Osteocyte (in vitro differentiated cells): ENCODE measurements at regions not wholly inside any gene's neighbourhood (a gene's known extent, or its start where the extent isn't known, plus 50 kb on each side); places are given as distances from the start of the nearest gene placed in this dataset.

ENCODE experiments used
- DNase-seq: peaks from one replicate; pipeline ENCODE4 v3.0.0; 2021; ENCODE audit warnings: mixed read lengths; ENCODE audit not compliant: unreplicated experiment; ENCODE audit errors: extremely low spot score
- H3K27ac Mint-ChIP-seq: one replicate; pipeline ENCODE4 v1.8.0; 2021; ENCODE audit warnings: mild to moderate bottlenecking, mixed read lengths; ENCODE audit not compliant: unreplicated experiment
- H3K27me3 Mint-ChIP-seq: one replicate; pipeline ENCODE4 v1.8.0; 2021; ENCODE audit warnings: mixed read lengths; ENCODE audit not compliant: unreplicated experiment
- H3K36me3 Mint-ChIP-seq: one replicate; pipeline ENCODE4 v1.8.0; 2021; ENCODE audit warnings: mixed read lengths; ENCODE audit not compliant: unreplicated experiment
- H3K4me1 Mint-ChIP-seq: one replicate; pipeline ENCODE4 v1.8.0; 2021; ENCODE audit warnings: mixed read lengths; ENCODE audit not compliant: unreplicated experiment
- H3K4me3 Mint-ChIP-seq: one replicate; pipeline ENCODE4 v1.8.0; 2021; ENCODE audit warnings: mild to moderate bottlenecking, moderate library complexity, mixed read lengths; ENCODE audit not compliant: unreplicated experiment
- H3K9me3 Mint-ChIP-seq: one replicate; pipeline ENCODE4 v1.8.0; 2021; ENCODE audit warnings: mixed read lengths; ENCODE audit not compliant: unreplicated experiment
- CTCF ChIP-seq: fragments of 200-600 bp; sonication (generic); IDR thresholded peaks from 2 replicates; pipeline ENCODE4 v1.5.0; 2021; ENCODE audit warnings: antibody characterized with exemption, mild to moderate bottlenecking, moderate library complexity

DNA sequence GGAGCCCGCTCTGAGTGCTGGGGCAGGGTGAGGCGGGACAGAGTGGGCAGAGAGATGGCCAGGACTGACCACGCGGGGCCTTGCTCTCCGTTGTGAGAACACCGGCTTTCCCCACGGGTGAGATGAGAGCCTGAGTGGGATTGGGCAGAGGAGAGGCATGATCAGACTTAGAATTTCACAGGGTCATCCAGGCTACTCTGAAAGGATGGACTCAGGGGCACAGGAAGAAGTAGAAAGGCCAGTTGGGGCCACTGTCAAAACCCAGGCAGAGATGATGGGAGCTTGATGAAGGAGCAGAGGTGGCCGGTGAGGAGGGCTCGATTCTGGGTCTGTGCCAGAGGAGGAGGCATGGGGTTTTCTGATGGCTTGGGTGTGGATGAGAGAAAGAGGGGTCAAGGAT is 63.8 kb upstream of the NUP50 start:
- Mint-ChIP-seq H3K4me3 (no peak overlapping the region), H3K36me3 (no peaks in the 10 kb centered on the region), H3K9me3 (no peaks in the 10 kb centered on the region), H3K27ac (no peak overlapping the region), H3K4me1 (no peaks in the 10 kb centered on the region), H3K27me3 (peaks cover 40% of the 10 kb centered on the region)
- TF ChIP-seq CTCF = no peak
- DNase-seq = no peak

DNA sequence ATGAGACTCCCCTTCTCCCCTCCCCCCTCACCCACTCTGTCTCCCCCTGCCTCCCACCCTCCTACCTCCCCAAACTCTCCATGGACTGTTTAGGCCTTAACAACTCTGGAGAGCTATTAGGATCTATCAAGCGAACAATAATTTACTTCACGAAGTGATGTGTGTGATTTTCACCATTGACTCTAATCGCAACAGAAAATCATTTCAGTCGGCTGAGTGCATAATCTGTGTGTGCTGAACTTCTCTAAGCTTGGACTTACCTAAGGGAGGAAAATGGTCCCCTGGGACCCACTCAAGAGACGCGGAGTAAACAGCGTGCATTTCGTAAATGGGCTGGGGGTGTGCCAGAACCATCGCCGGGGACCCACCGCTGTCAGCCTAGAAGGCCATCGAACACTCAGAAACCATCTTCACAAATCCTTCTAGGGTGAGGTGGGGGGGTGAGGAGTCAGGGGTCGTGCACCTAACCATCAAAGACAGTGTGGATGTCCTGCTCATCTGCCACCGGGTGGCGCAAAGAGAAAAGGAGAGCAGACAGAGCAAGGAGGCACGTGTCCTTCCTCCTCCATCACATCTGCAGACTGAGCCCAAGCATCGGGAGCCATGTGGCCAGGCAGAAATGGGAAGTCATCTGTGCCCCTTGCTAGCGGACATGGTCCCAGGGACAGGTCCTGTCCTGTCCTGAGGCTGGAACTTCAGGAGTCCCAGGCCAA is 62.1 kb upstream of the NUP50 start:
- Mint-ChIP-seq H3K27ac (no peak overlapping the region), H3K4me1 (no peaks in the 10 kb centered on the region), H3K4me3 (no peak overlapping the region), H3K9me3 (no peaks in the 10 kb centered on the region), H3K27me3 (peaks cover 51% of the 10 kb centered on the region), H3K36me3 (no peaks in the 10 kb centered on the region)
- TF ChIP-seq CTCF = peak; percentile 50
- no peak for DNase-seq

GRCh38 chr22:45102896-45103420 is 60.8 kb upstream of the NUP50 start:
- no peak overlapping the region for H3K4me3 Mint-ChIP-seq
- no peak for TF ChIP-seq CTCF
- no peaks in the 10 kb centered on the region for H3K4me1 Mint-ChIP-seq
- H3K36me3 Mint-ChIP-seq = no peaks in the 10 kb centered on the region
- H3K9me3 Mint-ChIP-seq = no peaks in the 10 kb centered on the region
- no peak overlapping the region for H3K27ac Mint-ChIP-seq
- peaks cover 49% of the 10 kb centered on the region for H3K27me3 Mint-ChIP-seq
- DNase-seq = no peak

DNA sequence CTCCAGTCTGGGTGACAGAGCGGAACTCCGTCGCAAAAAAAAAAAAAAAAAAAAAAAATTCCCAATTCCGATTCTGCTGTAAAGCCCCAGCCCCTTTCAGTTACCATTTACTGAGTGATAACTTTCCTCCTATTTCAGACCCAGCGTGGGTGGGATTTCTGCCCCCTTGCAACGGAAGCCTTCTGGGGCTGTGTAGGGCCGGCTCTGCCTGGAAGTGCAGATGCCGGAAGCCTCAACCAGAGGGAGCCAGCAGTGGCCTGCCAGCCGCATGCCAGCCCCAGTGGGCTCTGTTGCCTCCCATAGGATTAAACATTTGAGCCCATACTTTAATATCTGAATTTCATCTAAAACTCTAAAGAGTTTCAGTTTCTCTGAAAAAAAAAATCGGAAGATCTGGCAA is 60.0 kb upstream of the NUP50 start:
- Mint-ChIP-seq H3K4me3 (no peak overlapping the region), H3K36me3 (no peaks in the 10 kb centered on the region), H3K4me1 (no peaks in the 10 kb centered on the region), H3K9me3 (no peaks in the 10 kb centered on the region), H3K27ac (no peak overlapping the region), H3K27me3 (peaks cover 44% of the 10 kb centered on the region)
- no peak for DNase-seq
- TF ChIP-seq CTCF = no peak

GRCh38 chr22:45104313-45104712 is 59.4 kb upstream of the NUP50 start:
- Mint-ChIP-seq H3K4me3 (no peak overlapping the region), H3K4me1 (no peaks in the 10 kb centered on the region), H3K27ac (no peak overlapping the region), H3K36me3 (no peaks in the 10 kb centered on the region), H3K27me3 (peaks cover 44% of the 10 kb centered on the region), H3K9me3 (no peaks in the 10 kb centered on the region)
- DNase-seq = no peak
- TF ChIP-seq CTCF = no peak
